H9 (cell line): ENCODE measurements at regions not wholly inside any gene's neighbourhood (a gene's known extent, or its start where the extent isn't known, plus 50 kb on each side); places are given as distances from the start of the nearest gene placed in this dataset.

Experiments
- DNase-seq: peaks from one replicate; pipeline ENCODE4 v3.0.0-alpha.2; 2017
- H2AFZ ChIP-seq: one replicate; pipeline ENCODE4 v1.6.1; 2013; ENCODE audit warnings: mild to moderate bottlenecking, low read length, control low read depth, moderate library complexity
- H2AK5ac ChIP-seq: 2 replicates; pipeline ENCODE4 v1.6.1; 2013; ENCODE audit warnings: low read length, control low read depth, mixed read lengths; ENCODE audit not compliant: insufficient read length
- H2BK120ac ChIP-seq: one replicate; pipeline ENCODE4 v1.6.1; 2013; ENCODE audit warnings: low read depth, mild to moderate bottlenecking, low read length, control low read depth, inconsistent platforms; ENCODE audit not compliant: poor library complexity, severe bottlenecking
- H2BK12ac ChIP-seq: 2 replicates; pipeline ENCODE4 v1.6.1; 2013; ENCODE audit warnings: low read length, control low read depth, mixed read lengths, low read depth; ENCODE audit not compliant: insufficient read length
- H2BK15ac ChIP-seq: 2 replicates; pipeline ENCODE4 v1.6.1; 2013; ENCODE audit warnings: low read depth, low read length, control low read depth
- H2BK20ac ChIP-seq: one replicate; pipeline ENCODE4 v1.6.1; 2013; ENCODE audit warnings: low read depth, mild to moderate bottlenecking, low read length, control low read depth, inconsistent platforms; ENCODE audit not compliant: poor library complexity, severe bottlenecking
- H2BK5ac ChIP-seq: 2 replicates; pipeline ENCODE4 v1.6.1; 2013; ENCODE audit warnings: low read length, control low read depth, mixed read lengths; ENCODE audit not compliant: insufficient read length
- H3K14ac ChIP-seq: 2 replicates; pipeline ENCODE4 v1.6.1; 2013; ENCODE audit warnings: low read length, control low read depth; ENCODE audit not compliant: insufficient read depth
- H3K18ac ChIP-seq: 2 replicates; pipeline ENCODE4 v1.6.1; 2013; ENCODE audit warnings: low read depth, mild to moderate bottlenecking, mixed read lengths, low read length, control low read depth; ENCODE audit not compliant: insufficient read length
- H3K23ac ChIP-seq: 2 replicates; pipeline ENCODE4 v1.6.1; 2013; ENCODE audit warnings: low read length, control low read depth, mixed read lengths, low read depth; ENCODE audit not compliant: insufficient read length
- H3K23me2 ChIP-seq: 2 replicates; pipeline ENCODE4 v1.6.1; 2013; ENCODE audit warnings: low read depth, mild to moderate bottlenecking, mixed read lengths, low read length, control low read depth; ENCODE audit not compliant: insufficient read length, poor library complexity, severe bottlenecking
- H3K27ac ChIP-seq: 2 replicates; pipeline ENCODE4 v1.5.1; 2013; ENCODE audit warnings: low read length, control low read depth, mixed read lengths, low read depth; ENCODE audit not compliant: insufficient read length
- H3K27me3 ChIP-seq: 2 replicates; pipeline ENCODE4 v1.6.1; 2013; ENCODE audit warnings: low read length, control low read depth, inconsistent platforms; ENCODE audit not compliant: insufficient read depth
- H3K4ac ChIP-seq: 2 replicates; pipeline ENCODE4 v1.6.1; 2013; ENCODE audit warnings: low read depth, mild to moderate bottlenecking, control low read depth, inconsistent platforms, low read length, moderate library complexity
- H3K4me1 ChIP-seq: 2 replicates; pipeline ENCODE4 v1.6.1; 2013; ENCODE audit warnings: low read length, control low read depth, inconsistent platforms; ENCODE audit not compliant: insufficient read depth
- H3K4me2 ChIP-seq: 2 replicates; pipeline ENCODE4 v1.6.1; 2013; ENCODE audit warnings: low read length, control low read depth, mixed read lengths; ENCODE audit not compliant: insufficient read length, insufficient read depth
- H3K56ac ChIP-seq: 2 replicates; pipeline ENCODE4 v1.6.1; 2013; ENCODE audit warnings: low read depth, mild to moderate bottlenecking, mixed read lengths, low read length, control low read depth; ENCODE audit not compliant: insufficient read length
- H3K79me1 ChIP-seq: 2 replicates; pipeline ENCODE4 v1.6.1; 2013; ENCODE audit warnings: low read depth, mild to moderate bottlenecking, moderate library complexity, low read length, control low read depth, inconsistent platforms; ENCODE audit not compliant: insufficient read depth, poor library complexity, severe bottlenecking
- H3K79me2 ChIP-seq: 2 replicates; pipeline ENCODE4 v1.6.1; 2013; ENCODE audit warnings: low read length, control low read depth, inconsistent platforms; ENCODE audit not compliant: insufficient read depth
- H3K9ac ChIP-seq: 2 replicates; pipeline ENCODE4 v1.6.1; 2013; ENCODE audit warnings: low read length, control low read depth, mixed read lengths; ENCODE audit not compliant: insufficient read length; ENCODE audit errors: extremely low read depth
- H3K9me3 ChIP-seq: one replicate; pipeline ENCODE4 v1.6.1; 2013; ENCODE audit warnings: low read depth, low read length, inconsistent platforms; ENCODE audit not compliant: control insufficient read depth
- H3T11ph ChIP-seq: one replicate; pipeline ENCODE4 v1.6.1; 2013; ENCODE audit warnings: mild to moderate bottlenecking, low read length, control low read depth, inconsistent platforms
- H4K20me1 ChIP-seq: one replicate; pipeline ENCODE4 v1.6.1; 2013; ENCODE audit not compliant: control insufficient read depth, insufficient read length, insufficient read depth
- H4K5ac ChIP-seq: 2 replicates; pipeline ENCODE4 v1.6.1; 2013; ENCODE audit warnings: low read depth, mild to moderate bottlenecking, mixed read lengths, low read length, control low read depth; ENCODE audit not compliant: insufficient read length
- H4K8ac ChIP-seq: replicated peaks from 2 replicates; pipeline ENCODE4 v1.6.1; 2013; ENCODE audit warnings: low read length, control low read depth, mixed read lengths, low read depth; ENCODE audit not compliant: insufficient read length
- H4K91ac ChIP-seq: 2 replicates; pipeline ENCODE4 v1.6.1; 2013; ENCODE audit warnings: low read depth, mild to moderate bottlenecking, moderate library complexity, mixed read lengths, low read length, control low read depth; ENCODE audit not compliant: insufficient read length
- H3K27ac Mint-ChIP-seq, 3 experiments: 2 replicates in 2 of 3; 3 replicates in 1 of 3; pipeline ENCODE4 v1.8.0; 2020 to 2021; ENCODE audit warnings: mixed read lengths in 3 of 3, mild to moderate bottlenecking in 1 of 3, moderate library complexity in 1 of 3
- H3K27me3 Mint-ChIP-seq: 2 replicates; pipeline ENCODE4 v1.8.0; 2021; ENCODE audit warnings: low read depth, mild to moderate bottlenecking, moderate library complexity, mixed read lengths
- H3K36me3 Mint-ChIP-seq, 3 experiments: 2 replicates in 2 of 3; 3 replicates in 1 of 3; pipeline ENCODE4 v1.8.0; 2020 to 2021; ENCODE audit warnings: low read depth in 3 of 3, mixed read lengths in 3 of 3; ENCODE audit not compliant: insufficient read depth in 1 of 3
- H3K4me1 Mint-ChIP-seq, 2 experiments: 2 replicates each; pipeline ENCODE4 v1.8.0; 2020; ENCODE audit warnings: mixed read lengths in 2 of 2
- H3K4me3 Mint-ChIP-seq, 2 experiments: 2 replicates in 1 of 2; 3 replicates in 1 of 2; pipeline ENCODE4 v1.8.0; 2020 to 2021; ENCODE audit warnings: mild to moderate bottlenecking in 2 of 2, mixed read lengths in 2 of 2, moderate library complexity in 1 of 2
- H3K9me3 Mint-ChIP-seq, 2 experiments: 2 replicates in 1 of 2; 3 replicates in 1 of 2; pipeline ENCODE4 v1.8.0; 2020; ENCODE audit warnings: mild to moderate bottlenecking in 2 of 2, mixed read lengths in 2 of 2, moderate library complexity in 1 of 2
- CTCF ChIP-seq: fragments of 200-600 bp; sonication (generic); conservative IDR thresholded peaks from 3 replicates; pipeline ENCODE4 v1.8.0; 2021; ENCODE audit warnings: antibody characterized with exemption, mild to moderate bottlenecking
- WGBS: extraction: QIAGEN DNeasy Blood & Tissue Kit; methylation state at CpG from one replicate; pipeline ENCODE4 v1.1.7; 2013; ENCODE audit warnings: missing lambda C conversion rate, low lambda C conversion rate, mixed read lengths; ENCODE audit not compliant: insufficient read length; ENCODE audit errors: extremely low coverage; 5-methylcytosine and 5-hydroxymethylcytosine counted together

DNA sequence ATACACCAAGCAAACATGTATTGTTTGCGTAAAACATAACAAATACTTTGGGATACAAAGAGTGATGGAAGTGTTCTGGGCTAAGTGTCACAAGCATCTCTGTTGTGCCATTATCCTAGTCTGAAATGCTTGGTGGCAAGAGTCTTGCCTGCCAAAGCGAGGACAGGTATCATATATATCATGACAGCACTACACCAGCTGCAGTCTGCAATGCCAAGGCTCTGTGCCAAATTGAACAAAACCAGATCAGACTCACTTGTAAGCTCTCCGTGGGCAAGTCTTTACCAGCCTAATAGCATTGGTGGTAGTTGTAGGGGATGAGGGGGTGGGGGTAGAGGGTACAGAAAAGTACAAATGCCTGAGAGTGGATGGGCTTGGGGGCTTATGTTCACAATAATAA lies 119.2 kb downstream of the RWDD3 start:
- H3K18ac ChIP-seq: no peak overlapping the region
- no peak overlapping the region for H3K27ac ChIP-seq
- no peak overlapping the region for H3T11ph ChIP-seq
- no peak overlapping the region for H2BK15ac ChIP-seq
- no peak overlapping the region for H2AK5ac ChIP-seq
- H3K4ac ChIP-seq: no peak overlapping the region
- H3K23ac ChIP-seq: no peak overlapping the region
- no peak for DNase-seq
- H2BK120ac ChIP-seq: no peak overlapping the region
- H3K4me2 ChIP-seq: no peak overlapping the region
- H3K9me3 Mint-ChIP-seq: no peaks in the 10 kb centered on the region; a peak in 1 of 5 replicates
- no peak overlapping the region for H2AFZ ChIP-seq
- H4K20me1 ChIP-seq: no peaks in the 10 kb centered on the region
- H3K27me3 ChIP-seq: no peaks in the 10 kb centered on the region
- no CpG with 5 or more reads among the region's 3 CpGs for WGBS
- no peak overlapping the region for H4K8ac ChIP-seq
- no peaks in the 10 kb centered on the region for H3K9me3 ChIP-seq
- no peak overlapping the region for H3K27ac Mint-ChIP-seq
- H3K56ac ChIP-seq: no peak overlapping the region
- H4K5ac ChIP-seq: no peak overlapping the region
- H2BK20ac ChIP-seq: no peak overlapping the region
- no peak overlapping the region for H2BK12ac ChIP-seq
- no peak overlapping the region for H3K4me3 Mint-ChIP-seq
- H3K14ac ChIP-seq: no peak overlapping the region
- H3K79me1 ChIP-seq: no peaks in the 10 kb centered on the region
- H3K79me2 ChIP-seq: no peaks in the 10 kb centered on the region
- no peaks in the 10 kb centered on the region for H3K4me1 ChIP-seq
- no peak overlapping the region for H2BK5ac ChIP-seq
- H3K23me2 ChIP-seq: no peaks in the 10 kb centered on the region
- no peak for TF ChIP-seq CTCF
- no peak overlapping the region for H4K91ac ChIP-seq
- no peaks in the 10 kb centered on the region for H3K36me3 Mint-ChIP-seq
- no peak overlapping the region for H3K9ac ChIP-seq
- no peaks in the 10 kb centered on the region; the same call in 1 of the 2 replicates for H3K27me3 Mint-ChIP-seq
- peaks cover 3 to 8% of the 10 kb centered on the region in 2 experiments for H3K4me1 Mint-ChIP-seq
